Chondrocyte (in vitro differentiated cells): ENCODE measurements at regions not wholly inside any gene's neighbourhood (a gene's known extent, or its start where the extent isn't known, plus 50 kb on each side); places are given as distances from the start of the nearest gene placed in this dataset.
A peak's percentile ranks its signal among the peaks of the same experiment; 100 is the strongest.

Source experiments
- DNase-seq: peaks from one replicate; pipeline ENCODE4 v3.0.0; 2021; ENCODE audit warnings: mixed read lengths, low spot score
- H3K27ac Mint-ChIP-seq: one replicate; pipeline ENCODE4 v1.8.0; 2021; ENCODE audit warnings: mild to moderate bottlenecking, moderate library complexity, mixed read lengths; ENCODE audit not compliant: unreplicated experiment
- H3K27me3 Mint-ChIP-seq: 2 replicates; pipeline ENCODE4 v1.8.0; 2021; ENCODE audit warnings: low read depth, mixed read lengths
- H3K36me3 Mint-ChIP-seq: 2 replicates; pipeline ENCODE4 v1.8.0; 2021; ENCODE audit warnings: low read depth, mixed read lengths
- H3K4me1 Mint-ChIP-seq: 2 replicates; pipeline ENCODE4 v1.8.0; 2021; ENCODE audit warnings: low read depth, mild to moderate bottlenecking, mixed read lengths
- H3K4me3 Mint-ChIP-seq: one replicate; pipeline ENCODE4 v1.8.0; 2021; ENCODE audit warnings: mild to moderate bottlenecking, moderate library complexity, mixed read lengths; ENCODE audit not compliant: unreplicated experiment
- H3K9me3 Mint-ChIP-seq: 2 replicates; pipeline ENCODE4 v1.8.0; 2021; ENCODE audit warnings: low read depth, mixed read lengths
- TF ChIP-seq, protein P1 (sequence below): fragments of 200-600 bp; sonication (generic); IDR thresholded peaks from 2 replicates; pipeline ENCODE4 v1.5.0; 2021; ENCODE audit warnings: antibody characterized with exemption, mild to moderate bottlenecking, moderate library complexity

DNA sequence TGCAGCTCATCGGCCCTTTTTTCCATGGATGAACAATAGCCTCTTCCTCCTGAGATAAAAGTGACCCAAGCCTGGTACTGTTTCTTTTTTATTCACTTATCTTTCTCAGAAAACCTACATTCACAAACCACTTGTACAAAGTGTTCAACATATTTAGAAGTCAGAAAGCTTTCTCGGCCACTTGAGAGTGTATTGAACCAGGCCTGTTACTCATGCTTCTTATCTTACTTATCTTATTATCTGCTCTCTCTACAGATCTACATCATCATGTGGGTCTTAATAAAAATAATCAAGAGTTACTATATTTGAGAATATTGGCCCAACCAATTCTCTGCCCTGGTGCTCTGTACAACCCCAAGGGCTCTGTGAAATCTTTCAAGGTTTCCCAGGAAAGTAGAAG is 242.1 kb downstream of the MREG start:
- no peak for DNase-seq
- no peak overlapping the region for H3K4me3 Mint-ChIP-seq
- TF ChIP-seq, protein P1, sequence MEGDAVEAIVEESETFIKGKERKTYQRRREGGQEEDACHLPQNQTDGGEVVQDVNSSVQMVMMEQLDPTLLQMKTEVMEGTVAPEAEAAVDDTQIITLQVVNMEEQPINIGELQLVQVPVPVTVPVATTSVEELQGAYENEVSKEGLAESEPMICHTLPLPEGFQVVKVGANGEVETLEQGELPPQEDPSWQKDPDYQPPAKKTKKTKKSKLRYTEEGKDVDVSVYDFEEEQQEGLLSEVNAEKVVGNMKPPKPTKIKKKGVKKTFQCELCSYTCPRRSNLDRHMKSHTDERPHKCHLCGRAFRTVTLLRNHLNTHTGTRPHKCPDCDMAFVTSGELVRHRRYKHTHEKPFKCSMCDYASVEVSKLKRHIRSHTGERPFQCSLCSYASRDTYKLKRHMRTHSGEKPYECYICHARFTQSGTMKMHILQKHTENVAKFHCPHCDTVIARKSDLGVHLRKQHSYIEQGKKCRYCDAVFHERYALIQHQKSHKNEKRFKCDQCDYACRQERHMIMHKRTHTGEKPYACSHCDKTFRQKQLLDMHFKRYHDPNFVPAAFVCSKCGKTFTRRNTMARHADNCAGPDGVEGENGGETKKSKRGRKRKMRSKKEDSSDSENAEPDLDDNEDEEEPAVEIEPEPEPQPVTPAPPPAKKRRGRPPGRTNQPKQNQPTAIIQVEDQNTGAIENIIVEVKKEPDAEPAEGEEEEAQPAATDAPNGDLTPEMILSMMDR: no peak
- no peaks in the 10 kb centered on the region for H3K27me3 Mint-ChIP-seq
- H3K36me3 Mint-ChIP-seq: peaks cover 4% of the 10 kb centered on the region
- peaks cover 67% of the 10 kb centered on the region for H3K4me1 Mint-ChIP-seq
- peaks cover 17% of the 10 kb centered on the region for H3K9me3 Mint-ChIP-seq
- peak overlapping the region; percentile 91 for H3K27ac Mint-ChIP-seq

DNA sequence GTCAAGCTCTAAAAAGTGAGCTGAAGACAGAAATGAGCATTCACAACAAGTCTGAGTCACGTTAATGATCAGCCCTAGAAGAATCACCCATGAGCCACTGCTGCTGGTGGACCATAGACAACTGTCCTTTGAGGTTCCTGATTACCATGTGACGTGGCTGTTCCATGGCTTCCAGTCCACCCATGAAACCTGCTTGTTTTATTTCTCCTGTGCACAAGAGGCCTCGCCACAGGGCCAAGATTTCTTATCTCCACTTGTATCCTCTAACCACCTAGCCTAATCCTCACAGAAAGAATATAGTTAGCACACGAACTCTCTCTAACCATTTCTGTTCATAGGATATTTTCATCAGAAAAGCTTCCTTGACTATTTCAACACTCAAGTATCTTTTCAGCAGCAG is 242.7 kb downstream of the MREG start:
- H3K36me3 Mint-ChIP-seq: peaks cover 2% of the 10 kb centered on the region
- H3K27ac Mint-ChIP-seq: peak overlapping the region; percentile 91
- DNase-seq: no peak
- peaks cover 67% of the 10 kb centered on the region for H3K4me1 Mint-ChIP-seq
- peaks cover 17% of the 10 kb centered on the region for H3K9me3 Mint-ChIP-seq
- TF ChIP-seq, protein P1: no peak
- H3K27me3 Mint-ChIP-seq: no peaks in the 10 kb centered on the region
- no peak overlapping the region for H3K4me3 Mint-ChIP-seq

DNA sequence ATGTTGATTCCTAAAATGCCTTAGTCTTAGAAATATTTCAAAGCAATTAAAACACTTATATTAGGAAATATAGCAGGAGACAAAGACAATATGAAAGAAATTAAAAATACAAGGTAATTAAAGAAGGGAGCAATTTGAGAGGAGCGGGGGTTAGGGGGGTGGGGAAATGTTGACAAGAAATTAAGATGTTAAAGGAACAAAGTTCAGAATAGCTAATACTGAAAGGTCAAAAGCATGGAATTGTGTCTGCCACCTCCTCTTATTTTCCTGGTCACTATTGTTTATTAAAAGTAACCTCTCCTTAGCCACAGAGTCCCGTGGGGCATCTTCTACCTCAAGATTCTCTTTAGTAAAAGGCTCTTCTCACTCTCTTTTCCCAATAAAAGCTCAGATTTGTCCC is 244.1 kb downstream of the MREG start:
- H3K27me3 Mint-ChIP-seq: no peaks in the 10 kb centered on the region
- TF ChIP-seq, protein P1: no peak
- no peak overlapping the region for H3K27ac Mint-ChIP-seq
- H3K36me3 Mint-ChIP-seq: peaks cover 2% of the 10 kb centered on the region
- peaks cover 61% of the 10 kb centered on the region for H3K4me1 Mint-ChIP-seq
- no peak overlapping the region for H3K4me3 Mint-ChIP-seq
- peaks cover 21% of the 10 kb centered on the region for H3K9me3 Mint-ChIP-seq
- no peak for DNase-seq

DNA sequence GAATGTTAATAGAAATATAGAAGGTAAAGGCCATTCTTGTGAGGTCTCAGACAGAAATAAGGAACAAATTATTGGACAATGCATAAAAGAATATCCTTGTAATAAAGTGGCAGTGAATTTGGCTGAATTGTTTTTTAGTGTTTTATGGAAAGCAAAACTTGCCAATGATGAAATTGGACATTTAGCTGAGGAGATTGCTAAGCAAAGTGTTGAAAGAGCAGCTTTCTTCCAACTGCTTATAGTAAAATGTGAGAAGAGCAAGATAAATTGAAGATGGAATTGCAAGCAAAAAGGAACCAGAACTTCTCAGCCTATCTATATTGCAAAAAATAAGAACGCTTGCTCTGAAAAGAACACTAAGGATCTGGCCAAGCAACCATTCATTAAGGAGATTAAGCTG is 245.7 kb downstream of the MREG start:
- peaks cover 2% of the 10 kb centered on the region for H3K36me3 Mint-ChIP-seq

DNA sequence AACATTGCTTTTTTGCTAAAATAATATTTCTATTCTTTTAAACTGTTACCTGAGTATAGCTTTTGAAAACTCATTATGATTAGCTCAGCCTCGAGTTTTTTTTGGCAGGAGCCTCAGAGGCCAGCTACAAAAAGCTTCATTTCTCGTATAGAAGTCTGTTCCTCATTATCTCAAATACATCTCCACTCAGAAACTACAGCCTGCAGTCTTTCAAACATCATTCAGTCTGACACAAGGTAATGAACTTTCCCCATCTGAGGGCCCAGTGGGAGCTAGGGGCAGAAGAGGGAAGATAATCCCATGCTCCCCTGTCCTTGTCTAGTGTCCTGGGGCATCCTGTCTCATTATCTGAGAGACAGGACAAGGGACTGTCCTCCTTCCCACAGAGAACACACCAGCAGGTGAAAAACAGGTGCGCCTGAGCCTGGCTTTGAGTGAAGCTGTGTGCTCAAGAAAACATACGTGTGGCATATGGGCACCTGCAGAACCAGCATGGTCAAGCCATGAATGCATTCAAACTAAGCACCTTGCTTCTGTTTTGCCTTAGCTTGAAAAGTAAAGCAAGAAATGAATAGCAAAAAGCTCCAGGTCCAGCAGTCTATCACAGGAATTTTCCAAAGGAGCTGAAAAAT is 247.5 kb downstream of the MREG start:
- Mint-ChIP-seq H3K27me3 (no peaks in the 10 kb centered on the region), H3K9me3 (peaks cover 21% of the 10 kb centered on the region), H3K27ac (no peak overlapping the region), H3K36me3 (peaks cover 4% of the 10 kb centered on the region), H3K4me1 (peaks cover 34% of the 10 kb centered on the region), H3K4me3 (no peak overlapping the region)
- no peak for DNase-seq
- TF ChIP-seq, protein P1: no peak

More for the DNA sequence above, 245.7 kb downstream of the MREG start:
- no peak overlapping the region for H3K27ac Mint-ChIP-seq
- H3K9me3 Mint-ChIP-seq: peaks cover 21% of the 10 kb centered on the region
- no peak for DNase-seq
- peaks cover 49% of the 10 kb centered on the region for H3K4me1 Mint-ChIP-seq
- TF ChIP-seq, protein P1: no peak
- no peaks in the 10 kb centered on the region for H3K27me3 Mint-ChIP-seq
- H3K4me3 Mint-ChIP-seq: no peak overlapping the region
